PC-3 (cell line): ENCODE measurements at regions not wholly inside any gene's neighbourhood (a gene's known extent, or its start where the extent isn't known, plus 50 kb on each side); places are given as distances from the start of the nearest gene placed in this dataset.

ENCODE experiments used
- CTCF ChIP-seq: fragments of 300-600 bp; sonication (generic); conservative IDR thresholded peaks from 2 replicates; pipeline ENCODE4 v1.5.1; 2017; ENCODE audit warnings: antibody characterized with exemption, low read depth, mild to moderate bottlenecking, low read length
- EZH2 ChIP-seq: fragments of 300-600 bp; sonication (generic); IDR thresholded peaks from one replicate; pipeline ENCODE4 v1.6.1; 2017; ENCODE audit warnings: antibody characterized with exemption, mild to moderate bottlenecking, low read length; ENCODE audit not compliant: unreplicated experiment
- EZH2phosphoT487 ChIP-seq: fragments of 300-600 bp; sonication (generic); IDR thresholded peaks from 2 replicates; pipeline ENCODE4 v1.6.1; 2018; ENCODE audit warnings: mild to moderate bottlenecking, antibody characterized with exemption, low read length, borderline replicate concordance

- TF ChIP-seq CTCF (no peak), EZH2 (no peak), EZH2phosphoT487 (no peak)
Observed at GRCh38 chr16:85288341-85288868, 176.1 kb upstream of the CIBAR2 start.
